OCI-LY7 (cell line): ENCODE measurements at regions not wholly inside any gene's neighbourhood (a gene's known extent, or its start where the extent isn't known, plus 50 kb on each side); places are given as distances from the start of the nearest gene placed in this dataset.

Experiments
- BruUV-seq: library from RNA; stranded (reverse); fragments of 400-500 nt; replicated peaks from 2 replicates; lab custom pipeline; 2021; lab: Mats Ljungman, UMichigan
- CTCF ChIA-PET: fragments of 300-600 bp; sonication (Branson Sonifier 250); formaldehyde crosslinking; loops from one replicate; lab custom pipeline; 2022; ENCODE audit warnings: antibody characterized with exemption; ENCODE audit not compliant: unreplicated experiment; lab: Charles Lee
- POLR2A ChIA-PET: fragments of 300-600 bp; sonication (Branson Sonifier 250); formaldehyde crosslinking; loops from one replicate; lab custom pipeline; 2022; ENCODE audit warnings: antibody characterized with exemption; lab: Charles Lee
- DNase-seq: peaks from one replicate; pipeline ENCODE4 v3.0.0-alpha.2; 2015; ENCODE audit warnings: low spot score
- H2AFZ ChIP-seq: fragments of 200-600 bp; sonication (generic), shearing (Covaris generic); 2 replicates; pipeline ENCODE4 v1.6.1; 2014; ENCODE audit warnings: mild to moderate bottlenecking, antibody characterized with exemption, low read length, moderate library complexity
- H3K27ac ChIP-seq: fragments of 200-600 bp; sonication (generic); 2 replicates; pipeline ENCODE4 v1.5.1; 2014; ENCODE audit warnings: mixed run types, low read depth, mild to moderate bottlenecking, moderate library complexity, low read length, inconsistent platforms; ENCODE audit not compliant: poor library complexity, severe bottlenecking
- H3K36me3 ChIP-seq: fragments of 200-600 bp; sonication (generic); 2 replicates; pipeline ENCODE4 v1.6.1; 2014; ENCODE audit warnings: mild to moderate bottlenecking, antibody characterized with exemption, low read length, moderate library complexity, mixed read lengths; ENCODE audit not compliant: insufficient read depth
- H3K4me1 ChIP-seq: fragments of 200-600 bp; sonication (generic); 2 replicates; pipeline ENCODE4 v1.5.1; 2014; ENCODE audit warnings: mild to moderate bottlenecking, low read length; ENCODE audit not compliant: insufficient read depth, poor library complexity, severe bottlenecking
- H3K4me2 ChIP-seq: fragments of 200-600 bp; sonication (generic); 2 replicates; pipeline ENCODE4 v1.6.1; 2014; ENCODE audit warnings: mild to moderate bottlenecking, low read length
- H3K4me3 ChIP-seq: fragments of 200-600 bp; sonication (generic); 2 replicates; pipeline ENCODE4 v1.5.1; 2014; ENCODE audit warnings: mild to moderate bottlenecking, low read depth, low read length; ENCODE audit not compliant: poor library complexity, severe bottlenecking
- H3K79me2 ChIP-seq: fragments of 200-600 bp; sonication (generic); 2 replicates; pipeline ENCODE4 v1.6.1; 2016; ENCODE audit warnings: low read depth, mild to moderate bottlenecking, low read length, moderate library complexity, mixed read lengths; ENCODE audit not compliant: insufficient read depth
- H3K9me2 ChIP-seq: fragments of 200-600 bp; sonication (generic); 2 replicates; pipeline ENCODE4 v1.6.1; 2016; ENCODE audit warnings: mild to moderate bottlenecking, low read length, mixed read lengths; ENCODE audit not compliant: insufficient read depth
- H3K9me3 ChIP-seq: fragments of 200-600 bp; sonication (generic); 2 replicates; pipeline ENCODE4 v1.6.1; 2014; ENCODE audit warnings: mild to moderate bottlenecking, mixed run types, low read length, mixed read lengths
- H4K20me1 ChIP-seq: fragments of 200-600 bp; sonication (generic); 2 replicates; pipeline ENCODE4 v1.6.1; 2014; ENCODE audit warnings: mild to moderate bottlenecking, antibody characterized with exemption, low read length, moderate library complexity, mixed read lengths; ENCODE audit not compliant: insufficient read depth
- EZH2phosphoT487 ChIP-seq: fragments of 200-600 bp; sonication (generic); IDR thresholded peaks from 2 replicates; pipeline ENCODE4 v1.6.1; 2018; ENCODE audit warnings: low read depth, borderline replicate concordance, mild to moderate bottlenecking, mixed run types, antibody characterized with exemption, low read length, moderate library complexity, mixed read lengths
- intact Hi-C: fragments of 100-400 bp; cut with micrococcal nuclease; formaldehyde crosslinking; loops from one replicate; pipeline ENCODE4 v1.10.0; 2022; ENCODE audit not compliant: unreplicated experiment
- TF ChIP-seq, protein P1 (sequence below): fragments of 200-600 bp; sonication (generic); conservative IDR thresholded peaks from 2 replicates; pipeline ENCODE4 v1.5.1; 2014; ENCODE audit warnings: mild to moderate bottlenecking, antibody characterized with exemption, low read length, moderate library complexity, mixed read lengths

DNA sequence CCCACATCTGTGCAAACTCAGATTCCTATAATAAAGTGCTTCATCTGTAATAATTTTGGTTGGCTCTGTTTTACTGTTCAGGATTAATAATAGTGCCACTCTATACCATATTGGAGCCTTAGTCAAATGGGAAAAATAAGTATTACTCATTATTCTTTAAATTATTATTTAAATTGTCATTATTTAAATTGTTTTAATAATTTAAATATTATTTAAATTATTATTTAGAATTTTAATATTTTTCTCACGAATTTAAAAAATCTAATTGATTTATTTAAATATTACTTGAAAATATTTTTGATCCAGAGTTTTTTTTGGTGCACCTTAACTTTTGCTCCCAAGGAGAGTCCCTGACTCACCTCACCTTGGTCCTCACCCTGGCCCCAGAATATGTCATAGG, 245.7 kb upstream of the MDGA2 start:
- Histone ChIP-seq H3K4me3 (no peak overlapping the region), H4K20me1 (no peaks in the 10 kb centered on the region), H2AFZ (no peak overlapping the region), H3K4me1 (no peaks in the 10 kb centered on the region), H3K4me2 (no peak overlapping the region), H3K9me3 (peaks cover 6% of the 10 kb centered on the region; the same call in 1 of the 2 replicates), H3K9me2 (no peaks in the 10 kb centered on the region), H3K36me3 (no peaks in the 10 kb centered on the region), H3K79me2 (no peaks in the 10 kb centered on the region), H3K27ac (no peak overlapping the region)
- BruUV-seq: no TSS peak
- DNase-seq: no peak
- TF ChIP-seq, protein P1, sequence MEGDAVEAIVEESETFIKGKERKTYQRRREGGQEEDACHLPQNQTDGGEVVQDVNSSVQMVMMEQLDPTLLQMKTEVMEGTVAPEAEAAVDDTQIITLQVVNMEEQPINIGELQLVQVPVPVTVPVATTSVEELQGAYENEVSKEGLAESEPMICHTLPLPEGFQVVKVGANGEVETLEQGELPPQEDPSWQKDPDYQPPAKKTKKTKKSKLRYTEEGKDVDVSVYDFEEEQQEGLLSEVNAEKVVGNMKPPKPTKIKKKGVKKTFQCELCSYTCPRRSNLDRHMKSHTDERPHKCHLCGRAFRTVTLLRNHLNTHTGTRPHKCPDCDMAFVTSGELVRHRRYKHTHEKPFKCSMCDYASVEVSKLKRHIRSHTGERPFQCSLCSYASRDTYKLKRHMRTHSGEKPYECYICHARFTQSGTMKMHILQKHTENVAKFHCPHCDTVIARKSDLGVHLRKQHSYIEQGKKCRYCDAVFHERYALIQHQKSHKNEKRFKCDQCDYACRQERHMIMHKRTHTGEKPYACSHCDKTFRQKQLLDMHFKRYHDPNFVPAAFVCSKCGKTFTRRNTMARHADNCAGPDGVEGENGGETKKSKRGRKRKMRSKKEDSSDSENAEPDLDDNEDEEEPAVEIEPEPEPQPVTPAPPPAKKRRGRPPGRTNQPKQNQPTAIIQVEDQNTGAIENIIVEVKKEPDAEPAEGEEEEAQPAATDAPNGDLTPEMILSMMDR: no peak
- no peak for TF ChIP-seq EZH2phosphoT487
- intact Hi-C loops: no loop called here
- ChIA-PET CTCF (no interaction called here), POLR2A (interaction anchor here (1.6 to 1.9 kb wide), 2 partner anchors 10 to 18 kb away, joined by 6 to 8 read pairs; no protein-coding TSS in a partner anchor)

DNA sequence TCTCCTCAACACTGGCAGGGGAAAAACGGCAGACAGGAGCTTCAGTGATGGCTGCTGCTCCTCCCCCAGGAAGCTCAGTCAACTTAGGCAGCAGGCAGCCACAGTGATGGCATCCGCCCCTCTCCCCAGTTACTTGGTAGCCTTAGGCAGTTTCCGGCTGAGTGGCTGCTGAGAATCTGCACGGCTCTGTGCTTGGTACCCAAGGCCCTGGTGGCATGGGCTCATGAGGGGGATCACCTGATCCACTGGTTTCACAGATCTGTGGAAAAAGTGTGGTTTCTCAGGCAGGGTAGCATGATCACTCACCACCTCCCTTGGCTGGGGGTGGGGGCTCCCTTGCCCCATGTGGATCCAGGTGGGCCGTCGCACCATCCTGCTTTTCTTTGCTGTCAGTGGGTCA, 244.6 kb upstream of the MDGA2 start:
- BruUV-seq: no TSS peak

More for the DNA sequence above, 244.6 kb upstream of the MDGA2 start:
- Histone ChIP-seq H3K4me3 (no peak overlapping the region), H3K36me3 (no peaks in the 10 kb centered on the region), H3K9me2 (no peaks in the 10 kb centered on the region), H3K27ac (no peak overlapping the region), H3K79me2 (no peaks in the 10 kb centered on the region), H4K20me1 (no peaks in the 10 kb centered on the region), H3K9me3 (peaks cover 6% of the 10 kb centered on the region; the same call in 1 of the 2 replicates), H3K4me2 (no peak overlapping the region), H3K4me1 (no peaks in the 10 kb centered on the region), H2AFZ (no peak overlapping the region)
- no peak for DNase-seq
- intact Hi-C loops: loop anchor here (5.0 to 10.0 kb wide), 2 partner anchors 305 to 477 kb away; no protein-coding TSS in a partner anchor
- POLR2A ChIA-PET: interaction anchor here (0.5 kb wide), 1 partner anchor 16 kb away, joined by 3 read pairs; no protein-coding TSS in a partner anchor
- TF ChIP-seq, protein P1: no peak
- no peak for TF ChIP-seq EZH2phosphoT487
- CTCF ChIA-PET: no interaction called here
